ENCODE measurements at regions not wholly inside any gene's neighbourhood (a gene's known extent, or its start where the extent isn't known, plus 50 kb on each side); places are given as distances from the start of the nearest gene placed in this dataset.
"Not testable (repeated sequence)": the region's sequence is repeated elsewhere in the genome, so short reads cannot be mapped to it uniquely, and the experiment has no call there.

DNA sequence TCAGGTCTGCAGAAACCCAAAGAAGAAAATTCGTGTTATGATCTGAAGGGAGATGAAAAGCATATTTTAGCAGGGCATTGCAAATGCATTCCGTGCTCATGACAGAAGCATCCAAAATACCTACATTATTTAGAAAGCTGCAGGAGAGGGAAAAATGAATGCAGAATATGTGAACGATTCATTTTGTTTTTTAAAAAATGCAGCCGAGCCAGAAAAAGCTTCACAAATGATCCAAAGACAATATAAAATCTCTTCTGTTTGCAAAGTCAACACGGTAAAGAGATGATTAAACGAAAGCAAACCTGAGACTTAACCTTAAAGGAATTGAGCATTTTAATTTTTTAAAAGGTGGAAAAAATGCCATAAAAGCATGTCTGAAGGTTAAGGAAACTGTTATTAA is 136.1 kb upstream of the SULF2 start:
- ChIA-PET CTCF (no interaction called here), POLR2A (no interaction called here)
- DNase-seq (ENCODE audit: extremely low spot score): no peak
- no peak for TF ChIP-seq NFRKB (IDR thresholded peaks at IDR 0.05)
- no peak for TF ChIP-seq HDGF (IDR thresholded peaks at IDR 0.05; ENCODE audit: borderline replicate concordance)
- TF ChIP-seq L3MBTL2 (conservative IDR thresholded peaks at IDR 0.05): no peak
- no peak for TF ChIP-seq SUZ12 (IDR thresholded peaks at IDR 0.05)
- TF ChIP-seq ARNT (IDR thresholded peaks at IDR 0.05): no peak

DNA sequence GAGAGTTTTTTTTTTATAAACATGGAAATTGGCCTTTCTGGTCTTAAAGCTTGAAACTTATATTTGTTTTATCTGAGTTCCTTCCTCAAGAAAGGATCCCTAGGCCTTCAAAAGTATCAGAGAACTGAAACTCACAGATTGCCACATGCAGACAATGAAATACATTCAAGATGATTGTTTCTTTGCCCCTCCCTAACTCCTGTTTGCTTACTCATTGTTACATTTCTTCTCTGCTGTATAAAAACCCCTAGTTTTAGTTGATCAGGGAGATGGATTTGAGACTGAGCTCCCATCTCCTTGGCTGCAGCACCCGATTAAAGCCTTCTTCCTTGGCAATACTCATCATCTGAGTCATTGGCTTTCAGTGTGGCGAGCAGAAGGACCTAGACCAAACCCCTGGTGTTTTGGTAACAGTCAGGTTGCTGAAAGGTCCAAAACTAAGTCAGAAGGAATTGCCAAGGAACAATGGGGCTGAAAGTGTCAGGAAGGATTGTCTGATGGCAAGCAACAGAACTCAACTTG is 132.3 kb upstream of the SULF2 start:
- ChIA-PET POLR2A (no interaction called here), CTCF (no interaction called here)
- no peak for DNase-seq (ENCODE audit: extremely low spot score)
- TF ChIP-seq FOXM1 (IDR thresholded peaks at IDR 0.05; ENCODE audit: borderline replicate concordance): no peak
- no peak for TF ChIP-seq LEF1 (IDR thresholded peaks at IDR 0.05; ENCODE audit: borderline replicate concordance)
- TF ChIP-seq TARDBP (IDR thresholded peaks at IDR 0.05): no peak
- no peak for TF ChIP-seq HDGF (IDR thresholded peaks at IDR 0.05; ENCODE audit: borderline replicate concordance)
- no peak for TF ChIP-seq ELF4 (IDR thresholded peaks at IDR 0.05)
- TF ChIP-seq L3MBTL2 (conservative IDR thresholded peaks at IDR 0.05): no peak
- TF ChIP-seq SP1 (IDR thresholded peaks at IDR 0.05): no peak
- TF ChIP-seq, protein P1, sequence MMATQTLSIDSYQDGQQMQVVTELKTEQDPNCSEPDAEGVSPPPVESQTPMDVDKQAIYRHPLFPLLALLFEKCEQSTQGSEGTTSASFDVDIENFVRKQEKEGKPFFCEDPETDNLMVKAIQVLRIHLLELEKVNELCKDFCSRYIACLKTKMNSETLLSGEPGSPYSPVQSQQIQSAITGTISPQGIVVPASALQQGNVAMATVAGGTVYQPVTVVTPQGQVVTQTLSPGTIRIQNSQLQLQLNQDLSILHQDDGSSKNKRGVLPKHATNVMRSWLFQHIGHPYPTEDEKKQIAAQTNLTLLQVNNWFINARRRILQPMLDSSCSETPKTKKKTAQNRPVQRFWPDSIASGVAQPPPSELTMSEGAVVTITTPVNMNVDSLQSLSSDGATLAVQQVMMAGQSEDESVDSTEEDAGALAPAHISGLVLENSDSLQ (IDR thresholded peaks at IDR 0.05): no peak
- TF ChIP-seq CTBP1 (IDR thresholded peaks at IDR 0.05; ENCODE audit: borderline replicate concordance): no peak
- no peak for TF ChIP-seq NFRKB (IDR thresholded peaks at IDR 0.05)
- no peak for TF ChIP-seq ZNF384 (IDR thresholded peaks at IDR 0.05)
- TF ChIP-seq SUZ12 (IDR thresholded peaks at IDR 0.05): no peak
- no peak for TF ChIP-seq FOXK2 (IDR thresholded peaks at IDR 0.05)

DNA sequence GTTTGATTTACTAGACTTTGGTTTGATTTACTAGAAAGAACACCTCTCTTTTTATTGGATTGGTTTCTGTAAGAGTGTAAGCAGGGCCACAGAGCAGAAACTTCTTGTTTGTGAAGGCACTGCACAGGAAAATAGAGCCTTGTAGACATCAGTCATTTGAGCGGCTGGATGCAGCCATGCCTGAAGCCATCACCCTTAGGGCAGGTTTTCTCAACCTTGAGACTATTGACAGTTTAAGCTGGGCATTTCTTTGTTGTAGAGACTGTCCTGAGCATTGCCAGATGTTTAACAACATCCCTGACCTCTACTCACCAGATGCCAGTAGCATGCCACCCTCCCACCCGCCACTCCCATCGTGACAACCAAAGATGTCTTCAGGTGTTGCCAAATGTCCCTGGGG is 130.2 kb upstream of the SULF2 start:
- ChIA-PET CTCF (no interaction called here), POLR2A (no interaction called here)
- DNase-seq (ENCODE audit: extremely low spot score): no peak
- TF ChIP-seq ARNT (IDR thresholded peaks at IDR 0.05) (no peak), SP1 (IDR thresholded peaks at IDR 0.05) (no peak)
- TF ChIP-seq, protein P1 (IDR thresholded peaks at IDR 0.05): no peak

DNA sequence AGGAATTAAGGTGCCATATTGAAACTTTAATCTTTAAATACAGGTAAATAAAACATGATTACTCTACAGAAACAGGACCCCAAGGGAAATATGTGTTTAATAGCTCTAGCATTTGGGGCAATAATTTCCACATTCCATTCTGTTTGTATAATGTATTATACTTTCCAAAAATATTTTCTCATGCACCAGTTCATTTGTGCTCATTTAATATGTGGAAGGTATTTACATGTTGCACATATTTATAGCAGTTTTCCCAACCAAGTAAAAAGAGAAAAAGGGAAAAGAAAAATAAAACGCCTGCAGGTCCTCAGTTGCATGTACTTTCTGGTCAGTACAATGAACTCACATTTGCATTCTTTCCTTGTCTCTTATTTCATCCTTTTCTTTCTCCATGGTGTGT is 129.5 kb upstream of the SULF2 start:
- POLR2A ChIA-PET: no interaction called here
- TF ChIP-seq TARDBP (IDR thresholded peaks at IDR 0.05): no peak
- TF ChIP-seq NFRKB (IDR thresholded peaks at IDR 0.05): no peak
- no peak for TF ChIP-seq SUZ12 (IDR thresholded peaks at IDR 0.05)
- no peak for TF ChIP-seq LEF1 (IDR thresholded peaks at IDR 0.05; ENCODE audit: borderline replicate concordance)
- no peak for TF ChIP-seq ZNF384 (IDR thresholded peaks at IDR 0.05)
- no peak for TF ChIP-seq CTBP1 (IDR thresholded peaks at IDR 0.05; ENCODE audit: borderline replicate concordance)
- TF ChIP-seq ARNT (IDR thresholded peaks at IDR 0.05): no peak
- no peak for TF ChIP-seq L3MBTL2 (conservative IDR thresholded peaks at IDR 0.05)
- no peak for TF ChIP-seq SP1 (IDR thresholded peaks at IDR 0.05)
- TF ChIP-seq, protein P1 (IDR thresholded peaks at IDR 0.05): no peak
- CTCF ChIA-PET: no interaction called here
- no peak for DNase-seq (ENCODE audit: extremely low spot score)

DNA sequence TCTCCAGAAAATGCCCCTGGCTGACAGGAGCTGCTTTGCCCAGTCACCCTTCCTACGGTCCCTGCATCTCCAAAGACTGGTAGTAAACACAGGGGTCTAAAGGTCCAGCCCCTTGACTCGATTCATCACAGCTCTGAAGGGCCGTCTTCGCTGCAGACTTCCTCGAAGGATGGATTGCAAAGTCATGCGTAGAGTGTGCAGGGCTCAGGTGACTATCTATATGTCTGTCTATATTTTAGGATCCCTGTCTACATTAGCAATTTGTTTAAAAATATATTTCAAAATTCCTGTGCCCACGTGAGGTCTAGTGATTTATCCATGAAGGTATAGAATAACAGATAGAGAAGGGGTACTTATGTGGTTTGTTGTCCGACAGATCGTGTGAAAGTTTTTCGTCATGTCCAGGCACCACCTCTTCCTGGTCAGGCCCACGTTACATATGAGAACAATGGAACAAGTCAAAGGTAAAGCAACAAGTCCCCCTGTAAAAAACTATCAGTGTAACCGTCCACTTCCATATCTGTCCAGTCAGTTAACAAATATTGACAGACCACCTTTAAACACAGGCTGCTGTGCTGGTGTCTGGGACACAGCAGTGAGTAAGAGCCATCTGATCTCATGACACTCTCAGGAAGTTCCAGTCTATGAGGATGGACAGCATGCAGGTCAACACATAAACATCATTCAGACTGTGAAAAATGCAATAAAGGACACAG is 127.7 kb upstream of the SULF2 start:
- DNase-seq (ENCODE audit: extremely low spot score); CTCF ChIA-PET: not testable (repeated sequence)
- POLR2A ChIA-PET: interaction anchor here (0.9 kb wide), 1 partner anchor 17 kb away, joined by 3 read pairs; no protein-coding TSS in a partner anchor

DNA sequence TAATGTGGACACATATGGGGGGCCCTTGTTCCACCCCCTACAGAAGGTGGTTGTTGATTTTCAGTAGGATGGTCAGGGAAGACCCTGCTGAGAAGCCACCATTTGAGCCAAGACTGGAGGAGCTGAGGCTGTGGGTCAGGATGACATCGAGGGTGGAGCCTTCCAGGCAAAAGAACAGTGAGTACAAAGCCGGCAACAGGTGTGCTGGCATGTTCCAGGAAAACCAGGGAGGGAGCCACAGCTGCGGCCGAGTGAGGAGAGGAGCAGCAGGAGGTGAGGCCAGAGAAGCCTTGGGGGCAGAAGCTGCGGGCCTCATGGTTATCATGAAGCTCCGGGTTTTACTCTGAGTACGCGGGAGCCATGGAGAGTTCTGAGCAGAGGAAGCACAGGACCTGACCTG is 126.9 kb upstream of the SULF2 start:
- DNase-seq (ENCODE audit: extremely low spot score); CTCF ChIA-PET; POLR2A ChIA-PET: not testable (repeated sequence)

DNA sequence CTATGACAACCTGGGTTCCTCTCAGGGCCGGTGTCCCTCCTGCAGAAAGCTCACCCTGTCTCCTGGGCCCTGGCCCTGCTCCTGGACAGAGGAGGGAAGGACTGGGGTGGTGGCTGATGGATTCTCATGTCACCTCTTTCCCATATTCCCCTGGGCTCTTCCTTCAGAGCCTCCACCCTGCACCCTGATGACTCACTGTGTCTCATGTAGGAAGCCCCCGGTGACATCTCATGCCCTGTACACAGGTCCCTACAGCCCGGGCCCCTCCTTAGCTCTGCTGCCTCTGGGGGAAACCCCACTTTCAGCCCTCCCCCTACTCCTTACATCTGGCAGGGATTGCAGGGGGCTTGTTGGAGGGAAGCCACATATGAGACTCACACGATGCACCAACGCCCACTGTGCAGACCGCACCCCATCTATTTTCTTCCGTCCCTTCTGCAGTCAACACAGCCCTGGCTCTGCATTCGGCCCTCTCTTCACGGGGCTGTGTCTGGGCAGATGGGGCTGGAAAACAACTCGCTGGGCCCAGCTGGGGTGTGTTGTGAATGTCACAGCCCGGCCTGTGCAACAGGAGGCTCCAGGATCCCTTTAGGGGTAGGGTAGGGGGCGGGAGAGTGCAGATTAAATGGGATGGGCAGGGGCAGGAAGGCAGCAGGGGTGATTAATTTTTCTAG is 124.6 kb upstream of the SULF2 start:
- DNase-seq (ENCODE audit: extremely low spot score); CTCF ChIA-PET; POLR2A ChIA-PET: not testable (repeated sequence)

DNA sequence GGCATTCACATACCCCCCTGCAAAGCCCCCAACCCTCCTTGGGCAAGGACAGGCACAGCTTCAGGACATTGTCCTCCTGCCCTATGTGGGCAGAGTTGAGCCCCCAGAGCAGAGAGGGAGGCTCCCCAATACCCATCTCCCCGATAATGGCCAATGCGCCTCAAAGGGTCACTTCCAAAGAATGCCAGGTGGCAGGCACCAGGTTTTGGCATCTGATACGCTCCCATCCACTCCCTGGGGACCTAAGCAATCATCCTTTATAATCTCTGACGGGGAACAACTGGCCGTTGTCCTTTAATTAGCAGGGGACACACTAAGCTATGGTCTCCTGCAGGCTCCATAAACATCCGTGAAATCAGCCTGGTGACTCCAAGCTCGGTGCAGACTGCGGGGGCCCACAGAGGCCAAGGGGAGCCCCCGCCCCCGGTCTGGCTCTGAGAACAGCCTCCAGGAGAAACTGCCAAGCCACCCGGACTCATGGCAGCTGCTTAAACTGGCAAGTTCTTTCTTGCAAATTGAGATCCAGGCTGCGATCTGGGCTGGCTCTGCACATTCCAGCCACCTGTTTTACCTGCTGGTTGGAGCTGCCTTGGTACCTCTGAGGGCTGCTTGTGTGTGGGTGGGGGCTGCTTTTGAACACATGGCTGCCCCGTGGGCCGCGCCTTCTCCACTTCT is 123.2 kb upstream of the SULF2 start:
- DNase-seq (ENCODE audit: extremely low spot score); POLR2A ChIA-PET; CTCF ChIA-PET: not testable (repeated sequence)

DNA sequence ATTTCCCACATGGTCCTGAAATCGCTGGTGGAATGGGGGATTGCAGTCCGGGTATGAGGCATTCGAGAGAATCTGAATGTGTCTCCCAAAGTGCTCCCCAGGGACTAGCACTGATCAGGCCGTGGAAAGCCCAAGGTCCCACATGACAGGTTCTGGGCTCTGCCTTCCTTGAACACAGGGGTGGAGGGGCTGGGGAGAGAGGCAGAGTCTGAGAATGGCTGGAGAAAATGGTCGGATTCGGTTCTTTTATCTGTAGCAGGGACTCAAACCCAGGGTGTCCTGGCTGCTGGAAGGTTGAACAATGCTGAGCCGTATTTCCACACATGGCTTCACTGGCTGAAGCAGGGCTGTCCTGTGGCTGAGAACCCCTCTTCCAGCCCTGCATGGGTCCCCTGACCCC is 122.7 kb upstream of the SULF2 start:
- DNase-seq (ENCODE audit: extremely low spot score); POLR2A ChIA-PET; CTCF ChIA-PET: not testable (repeated sequence)

Data from HEK293T (cell line).